Skeletal muscle cell (primary cell): ENCODE measurements at regions not wholly inside any gene's neighbourhood (a gene's known extent, or its start where the extent isn't known, plus 50 kb on each side); places are given as distances from the start of the nearest gene placed in this dataset.

Experiments used
- DNase-seq: peaks from one replicate; pipeline ENCODE4 v3.0.0-alpha.2; 2010; ENCODE audit warnings: low read depth
- H3K4me3 ChIP-seq: 2 replicates; pipeline ENCODE4 v1.5.1; 2011; ENCODE audit warnings: low read depth, mild to moderate bottlenecking, control low read depth, low read length, moderate library complexity

DNA sequence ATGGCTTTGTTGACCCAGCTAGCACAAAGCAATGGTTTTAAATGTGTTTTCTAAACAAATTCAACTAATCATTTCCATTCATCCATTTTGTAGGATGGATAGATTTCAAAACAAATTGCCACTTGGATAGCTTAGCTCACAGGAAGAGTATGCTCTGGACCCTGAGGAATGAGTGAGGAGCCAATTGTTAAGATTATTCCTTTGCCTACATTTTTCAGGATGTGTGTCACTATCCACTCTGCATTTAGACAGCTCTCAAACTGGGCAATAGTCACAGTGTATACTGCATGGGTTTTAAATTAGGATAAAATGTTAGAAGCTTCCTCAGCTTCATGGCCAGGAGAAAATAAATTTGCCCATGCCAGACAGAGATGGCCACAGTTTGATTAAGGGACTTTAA is 605.6 kb upstream of the TEX47 start:
- no peak for DNase-seq
- no peak overlapping the region for H3K4me3 ChIP-seq

DNA sequence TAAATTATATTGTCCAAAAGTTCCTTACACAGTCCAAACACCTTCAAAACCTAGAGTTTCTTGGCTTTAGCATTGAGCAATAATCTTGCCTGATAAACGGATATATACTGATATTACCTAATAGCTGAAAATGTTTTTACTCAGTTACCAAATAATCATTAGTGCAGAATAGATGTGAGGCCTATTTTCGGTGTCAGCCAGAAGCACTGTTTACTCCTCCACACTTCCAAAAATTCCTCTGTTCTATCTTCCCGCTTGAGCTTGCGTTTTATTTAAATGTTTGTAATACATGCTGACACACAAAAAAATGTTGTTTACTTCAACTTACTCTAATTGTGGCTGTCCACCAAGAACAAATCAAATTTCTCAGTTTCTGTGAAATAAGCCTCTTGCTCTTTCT is 606.2 kb upstream of the TEX47 start:
- no peak overlapping the region for H3K4me3 ChIP-seq
- no peak for DNase-seq

DNA sequence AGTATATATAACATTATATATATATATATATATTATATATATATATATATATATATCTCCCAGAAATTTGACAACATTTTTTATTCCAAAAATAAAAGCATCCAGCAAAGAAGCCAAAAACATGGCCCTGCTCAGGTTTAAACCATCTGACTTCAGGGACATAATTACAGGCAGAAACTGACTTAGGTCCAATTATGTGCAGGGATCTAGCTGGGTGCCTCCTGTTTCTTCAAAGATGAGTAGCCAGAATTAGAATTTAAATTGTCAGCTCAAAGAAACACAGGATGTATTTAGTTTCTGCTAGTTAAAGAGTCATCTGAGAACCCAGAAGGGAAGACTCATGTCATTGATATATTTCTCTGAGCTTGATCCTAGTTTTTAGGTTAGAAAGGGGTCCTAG is 656.4 kb upstream of the TEX47 start:
- no peak overlapping the region for H3K4me3 ChIP-seq
- no peak for DNase-seq

DNA sequence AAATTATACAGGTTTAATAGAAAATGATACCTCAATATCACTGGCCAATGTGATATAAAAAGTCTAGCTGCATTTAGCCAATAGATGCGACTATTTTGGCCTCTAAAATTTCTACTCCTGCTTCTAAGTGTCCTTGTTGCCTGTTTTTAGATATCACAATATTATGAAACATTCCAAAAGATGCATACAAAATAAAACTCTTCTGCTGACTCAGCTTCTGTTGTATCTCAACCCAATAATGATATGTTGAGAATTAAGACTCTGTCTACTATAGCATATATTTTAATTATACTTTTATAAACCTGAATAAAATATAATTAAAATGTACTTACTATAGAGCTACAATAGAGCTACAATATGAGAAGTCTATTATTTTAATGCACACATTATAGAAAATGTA is 661.0 kb upstream of the TEX47 start:
- no peak overlapping the region for H3K4me3 ChIP-seq
- DNase-seq, result no peak

DNA sequence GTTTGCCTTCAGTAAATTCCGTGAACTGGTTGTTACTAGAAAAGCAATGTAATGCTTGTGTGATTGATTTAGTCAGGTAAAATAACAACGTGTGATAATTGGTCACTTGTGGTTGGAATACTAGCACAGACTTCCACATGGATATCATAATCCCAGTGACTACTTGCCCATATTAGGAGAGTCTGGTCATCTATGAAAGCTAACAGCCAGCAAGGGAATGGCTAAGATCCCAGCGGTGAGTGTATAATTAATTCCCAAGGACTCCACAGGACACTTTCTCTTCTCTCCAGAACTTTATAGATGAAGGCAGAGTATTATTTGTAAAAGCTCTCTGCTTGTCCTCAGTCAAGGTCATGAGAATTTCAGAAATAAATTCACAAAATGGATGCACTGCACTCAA is 662.6 kb upstream of the TEX47 start:
- no peak overlapping the region for H3K4me3 ChIP-seq
- DNase-seq, result no peak

DNA sequence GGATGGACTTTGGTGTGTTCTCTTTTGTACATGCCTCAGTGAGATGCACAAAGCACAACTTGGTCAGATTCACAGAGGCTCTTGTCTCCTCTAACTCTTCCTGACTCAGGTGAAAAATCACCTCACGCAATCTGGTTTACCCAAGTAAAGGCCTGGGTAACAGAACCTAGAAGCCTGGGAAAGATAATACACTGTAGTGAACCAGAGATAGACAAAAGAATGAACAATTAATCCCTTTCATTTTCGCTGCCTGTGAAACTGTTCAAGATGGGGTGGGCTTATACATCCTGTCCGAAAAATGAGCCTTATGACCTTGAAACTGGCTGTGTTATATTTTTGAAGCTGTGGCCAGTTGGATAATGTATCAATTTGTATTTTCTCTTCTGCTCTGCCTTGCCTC is 678.9 kb upstream of the TEX47 start:
- DNase-seq, result no peak
- H3K4me3 ChIP-seq, result no peak overlapping the region

DNA sequence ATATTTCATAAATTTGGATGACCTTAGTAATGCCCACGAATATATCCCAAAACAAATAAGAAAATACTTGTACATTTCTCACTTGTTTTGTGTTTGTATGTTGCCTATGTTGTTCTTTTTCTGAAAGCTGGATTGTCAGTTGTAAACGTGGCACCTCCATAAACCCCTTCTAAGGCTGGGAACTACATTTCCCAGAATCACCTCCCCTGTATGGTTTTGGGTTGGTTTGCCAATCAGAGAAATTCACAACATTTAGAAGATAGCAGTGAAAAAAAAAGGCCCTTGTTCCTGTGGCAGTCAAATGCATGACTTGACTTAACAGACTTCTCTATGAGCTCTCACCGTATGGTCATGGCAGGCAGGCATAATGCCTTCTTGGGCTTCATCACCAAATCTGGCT is 676.3 kb upstream of the STEAP1 start:
- no peak for DNase-seq
- no peak overlapping the region for H3K4me3 ChIP-seq

DNA sequence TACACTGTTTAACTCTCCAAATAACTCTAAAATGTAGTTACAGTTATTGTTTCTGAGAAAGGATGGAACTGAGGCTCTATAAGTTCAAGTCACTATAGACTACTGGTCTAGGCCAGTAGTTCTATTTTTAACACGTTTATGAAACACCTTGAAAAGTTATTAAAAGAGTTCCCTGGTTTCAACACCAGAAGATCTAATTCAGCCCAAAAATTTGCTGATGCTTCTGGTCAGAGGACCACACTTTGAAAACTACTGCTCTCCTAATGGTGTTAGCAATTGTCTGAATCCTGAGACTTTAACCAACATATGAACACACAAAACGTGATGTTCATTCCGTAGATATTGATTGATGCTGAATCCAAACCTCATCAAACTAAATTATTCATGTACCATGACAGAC is 658.6 kb upstream of the STEAP1 start:
- DNase-seq, result no peak
- H3K4me3 ChIP-seq, result no peak overlapping the region

DNA sequence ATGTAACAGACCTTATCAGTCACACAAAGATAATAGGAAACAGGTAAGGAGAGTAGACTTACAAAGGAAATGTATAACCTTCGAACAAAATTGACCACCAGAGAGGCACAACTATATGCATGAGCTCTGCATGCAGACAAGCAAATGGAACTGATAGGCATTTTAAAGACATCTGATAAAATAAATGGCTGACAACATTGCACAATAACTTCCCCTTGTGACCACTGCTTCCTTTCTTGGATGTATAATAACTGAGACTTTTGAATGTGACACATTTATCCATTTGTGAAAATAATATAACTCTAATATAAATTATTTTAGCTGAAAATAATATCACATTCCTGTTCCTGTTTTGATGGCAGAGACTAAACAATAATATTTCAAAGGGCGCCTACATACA is 654.2 kb upstream of the STEAP1 start:
- DNase-seq, result no peak
- no peak overlapping the region for H3K4me3 ChIP-seq

DNA sequence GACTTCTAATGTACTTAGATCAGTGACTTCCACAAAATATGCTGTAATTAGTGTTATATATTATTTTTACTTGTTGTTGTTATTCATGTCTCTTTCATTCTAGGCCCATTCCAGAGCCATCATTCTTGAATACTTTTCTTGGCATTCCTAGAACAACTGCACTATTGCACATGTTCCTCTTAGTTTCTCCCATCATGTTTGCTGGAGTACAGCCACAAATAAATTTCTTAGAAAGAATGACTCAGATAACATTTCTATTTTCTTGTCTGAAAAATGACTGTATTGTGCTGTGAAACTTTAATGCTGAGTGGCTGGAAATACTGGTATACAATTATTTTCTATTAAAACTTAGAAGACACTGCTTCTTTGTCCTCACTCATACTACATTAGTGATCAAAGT is 651.0 kb upstream of the STEAP1 start:
- H3K4me3 ChIP-seq, result no peak overlapping the region
- DNase-seq, result no peak

DNA sequence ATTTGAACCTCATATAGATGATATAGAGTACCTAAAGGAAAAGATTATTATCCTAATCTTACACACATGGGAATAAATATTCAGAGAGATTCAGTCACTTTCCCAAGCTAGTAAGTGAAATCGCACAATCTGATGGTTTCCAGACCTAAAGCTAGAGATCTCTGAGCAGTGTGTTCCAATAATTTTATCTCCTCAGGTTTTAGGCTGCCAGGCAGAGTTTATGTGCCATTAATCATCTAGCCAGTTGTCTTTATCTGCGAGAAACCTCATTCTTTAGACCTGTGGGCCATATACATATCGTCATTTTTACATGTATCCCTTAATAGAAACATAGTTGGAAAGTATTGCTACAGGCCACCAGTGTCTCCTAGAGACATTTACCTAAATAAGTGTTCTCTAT is 647.2 kb upstream of the STEAP1 start:
- no peak for DNase-seq

DNA sequence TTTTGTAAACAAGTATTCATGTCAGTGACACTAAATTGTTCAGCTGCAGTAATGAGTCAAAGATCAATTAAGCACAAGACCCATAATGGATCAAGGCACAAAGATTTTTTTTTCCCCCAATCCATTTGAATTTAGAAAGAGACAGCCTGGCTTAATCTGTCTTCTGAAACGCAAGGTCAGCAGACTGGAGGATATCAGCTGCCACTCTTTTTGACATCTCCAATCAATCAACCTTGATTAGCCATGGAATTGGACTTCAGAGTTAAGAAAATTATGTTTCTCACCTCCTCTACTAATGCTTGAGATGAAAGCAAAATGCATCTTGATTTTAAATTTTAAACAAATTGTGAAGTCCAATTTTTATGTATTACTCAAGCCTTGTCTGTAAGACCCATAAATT is 642.4 kb upstream of the STEAP1 start:
- no peak overlapping the region for H3K4me3 ChIP-seq
- DNase-seq, result no peak

More for the DNA sequence above, 647.2 kb upstream of the STEAP1 start:
- no peak overlapping the region for H3K4me3 ChIP-seq

DNA sequence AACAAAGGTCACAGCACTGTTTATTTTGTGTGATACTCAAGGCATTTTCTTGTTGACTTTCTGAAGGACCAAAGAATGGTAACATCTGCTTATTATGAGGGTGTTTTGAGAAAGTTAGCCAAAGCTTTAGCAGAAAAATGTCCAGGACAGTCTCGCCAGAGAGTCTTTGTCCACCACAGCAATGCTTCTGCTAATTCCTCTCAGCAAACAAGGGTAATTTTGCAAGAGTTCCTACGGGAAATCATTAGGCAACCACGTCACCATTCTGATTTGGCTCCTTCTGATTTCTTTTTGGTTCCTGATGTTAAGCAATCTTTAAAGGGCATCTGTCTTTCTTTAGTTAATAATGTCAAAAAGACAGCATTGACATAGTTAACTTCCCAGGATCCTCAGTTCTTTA is 639.3 kb upstream of the STEAP1 start:
- DNase-seq, result no peak
- H3K4me3 ChIP-seq, result no peak overlapping the region

DNA sequence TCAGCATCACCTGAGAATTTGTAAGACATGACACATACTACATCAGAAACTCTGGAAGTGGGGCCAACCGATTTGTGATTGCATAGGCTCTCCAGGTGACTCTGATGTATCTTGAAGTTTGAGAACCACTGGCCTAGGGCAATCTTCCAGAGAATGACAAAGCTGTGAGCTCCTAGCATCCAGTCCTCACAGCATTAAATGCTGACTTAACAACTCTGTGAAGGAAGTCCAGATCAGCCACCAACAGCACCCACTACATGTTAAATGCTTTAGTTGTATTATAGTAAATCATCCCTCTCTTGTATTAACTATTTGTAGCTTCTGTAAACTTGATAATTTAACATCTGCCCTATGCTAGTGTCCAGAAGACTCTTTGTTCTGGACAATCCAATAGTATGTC is 636.5 kb upstream of the STEAP1 start:
- no peak overlapping the region for H3K4me3 ChIP-seq
- DNase-seq, result no peak

DNA sequence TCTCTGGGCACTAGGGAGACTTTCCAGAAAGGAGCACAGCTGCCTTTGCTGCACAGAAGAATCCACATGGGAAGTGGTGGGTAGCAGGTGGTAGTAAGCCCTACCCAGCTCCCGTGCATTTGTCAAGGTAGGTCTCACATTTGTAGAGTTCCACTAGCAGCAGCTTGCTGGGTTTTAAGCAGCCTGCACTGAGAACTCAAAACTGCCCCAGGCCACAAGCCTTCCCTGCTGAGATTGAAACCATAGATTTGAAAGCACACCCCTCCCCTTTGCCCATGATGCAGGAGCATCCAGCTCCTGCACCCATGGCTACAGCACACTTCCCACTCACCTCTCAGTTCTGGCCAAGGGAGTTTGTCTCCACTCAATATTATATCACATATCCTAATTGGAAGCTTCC is 604.5 kb upstream of the STEAP1 start:
- H3K4me3 ChIP-seq, result no peak overlapping the region
- DNase-seq, result no peak

DNA sequence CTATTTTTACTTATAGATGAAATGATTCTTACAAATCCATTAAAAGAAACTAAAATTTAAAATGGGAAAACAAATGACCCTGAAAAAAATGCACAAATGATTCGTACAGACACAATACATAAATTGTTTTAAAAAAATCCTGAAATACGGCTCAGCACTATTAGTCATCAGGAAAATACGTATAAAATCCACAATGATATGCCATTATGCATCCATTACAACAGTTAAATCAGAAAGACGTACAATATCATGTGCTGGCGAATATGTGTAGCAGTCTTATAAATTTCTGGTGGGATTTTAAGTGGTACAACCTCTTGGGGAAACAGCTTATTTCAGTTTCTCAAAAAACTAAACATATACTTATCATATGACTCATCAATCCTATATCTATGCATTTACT is 600.1 kb upstream of the STEAP1 start:
- no peak overlapping the region for H3K4me3 ChIP-seq
- DNase-seq, result no peak

DNA sequence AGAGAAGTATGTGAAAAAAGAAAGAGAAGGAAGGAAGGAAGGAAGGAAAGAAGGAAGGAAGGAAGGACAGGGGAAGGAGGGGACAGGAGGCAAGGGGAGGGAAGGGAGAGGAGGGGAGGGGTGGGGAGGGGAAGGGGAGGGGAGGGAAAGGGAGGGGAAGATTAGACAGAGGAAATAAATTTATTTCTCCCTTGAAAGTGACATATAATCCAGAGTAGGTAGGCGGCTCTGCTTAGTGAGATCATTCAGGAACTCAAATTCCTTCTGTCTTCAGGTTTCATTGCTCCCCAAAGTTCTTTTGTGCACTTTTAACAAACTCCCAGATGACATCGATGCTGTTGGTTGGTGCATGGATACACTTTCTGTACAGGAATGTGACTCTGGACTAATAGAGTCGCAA is 594.7 kb upstream of the STEAP1 start:
- DNase-seq, result no peak

DNA sequence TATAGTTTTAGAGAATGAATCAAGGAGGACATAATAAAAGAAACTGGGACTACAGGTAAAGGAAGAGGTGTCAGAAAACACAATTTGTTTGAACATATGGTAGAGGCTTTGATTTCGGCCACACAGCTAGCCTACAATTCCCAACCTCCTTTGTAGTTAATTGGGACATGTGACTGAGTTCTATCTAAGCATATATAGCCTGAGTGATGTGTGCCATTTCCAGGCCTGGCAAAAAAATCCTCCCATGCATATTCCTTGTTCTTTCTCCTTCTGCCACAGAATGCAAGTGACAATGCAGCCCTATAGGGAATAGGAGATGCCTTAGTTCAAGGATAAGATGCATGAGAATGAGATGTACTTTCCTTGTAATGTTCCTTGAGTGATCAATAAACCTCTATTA is 590.7 kb upstream of the STEAP1 start:
- no peak for DNase-seq
- H3K4me3 ChIP-seq, result no peak overlapping the region

More for the DNA sequence above, 594.7 kb upstream of the STEAP1 start:
- H3K4me3 ChIP-seq, result no peak overlapping the region

DNA sequence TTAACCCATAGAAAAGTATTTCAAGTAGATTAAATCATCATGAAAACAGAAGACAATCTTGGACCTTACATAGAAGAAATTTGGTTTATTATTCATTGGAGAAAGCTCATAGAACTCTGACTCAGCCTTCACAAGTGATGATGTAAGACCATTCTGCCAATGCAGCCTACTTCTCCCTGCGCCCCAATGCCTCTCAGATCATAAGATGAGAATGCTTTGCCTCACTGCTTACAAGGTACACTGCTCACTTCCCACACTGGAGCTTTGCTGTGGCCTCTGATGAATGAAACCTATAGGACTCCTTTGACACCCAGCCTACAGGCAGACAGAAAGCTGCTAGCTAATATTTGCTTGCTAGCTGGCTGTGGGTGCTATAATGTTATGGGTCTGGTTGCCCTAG is 569.4 kb upstream of the STEAP1 start:
- no peak for DNase-seq

DNA sequence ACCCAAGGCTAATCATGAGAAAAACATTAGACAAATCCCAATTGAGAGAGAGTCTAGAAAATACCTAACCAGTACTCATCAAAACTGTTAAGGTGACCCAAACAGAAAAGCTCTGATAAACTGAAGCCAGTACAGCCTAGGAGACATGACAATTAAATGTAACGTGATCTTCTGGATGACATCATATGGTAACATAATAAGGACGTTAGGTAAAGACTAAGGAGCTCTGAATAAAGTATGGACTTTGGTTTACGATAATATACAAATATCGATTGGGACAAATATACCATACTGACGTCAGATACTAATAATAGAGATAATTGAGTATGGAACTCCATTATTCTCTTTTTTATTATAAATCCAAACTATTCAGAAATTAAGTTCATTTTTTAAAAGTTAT is 561.1 kb upstream of the STEAP1 start:
- no peak overlapping the region for H3K4me3 ChIP-seq
- no peak for DNase-seq

More for the DNA sequence above, 569.4 kb upstream of the STEAP1 start:
- no peak overlapping the region for H3K4me3 ChIP-seq

DNA sequence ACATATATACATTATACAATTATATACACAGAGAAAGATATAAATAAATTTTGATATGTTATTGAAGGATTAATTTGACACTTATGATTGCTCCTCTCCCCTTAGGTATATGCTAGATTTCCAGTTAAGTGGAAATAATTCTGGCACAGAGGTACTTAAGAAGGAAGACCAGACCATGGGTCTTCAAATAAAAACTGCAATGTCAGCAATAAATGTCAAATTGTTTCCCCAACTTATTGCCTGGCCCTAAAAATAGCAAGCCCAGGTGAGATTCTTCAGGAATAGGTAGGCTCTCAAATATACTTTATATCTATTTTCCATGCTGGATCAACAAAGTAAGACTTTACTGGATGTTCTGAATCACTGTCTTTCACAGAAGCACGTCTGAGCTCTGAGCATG is 551.3 kb upstream of the STEAP1 start:
- H3K4me3 ChIP-seq, result no peak overlapping the region
- no peak for DNase-seq

DNA sequence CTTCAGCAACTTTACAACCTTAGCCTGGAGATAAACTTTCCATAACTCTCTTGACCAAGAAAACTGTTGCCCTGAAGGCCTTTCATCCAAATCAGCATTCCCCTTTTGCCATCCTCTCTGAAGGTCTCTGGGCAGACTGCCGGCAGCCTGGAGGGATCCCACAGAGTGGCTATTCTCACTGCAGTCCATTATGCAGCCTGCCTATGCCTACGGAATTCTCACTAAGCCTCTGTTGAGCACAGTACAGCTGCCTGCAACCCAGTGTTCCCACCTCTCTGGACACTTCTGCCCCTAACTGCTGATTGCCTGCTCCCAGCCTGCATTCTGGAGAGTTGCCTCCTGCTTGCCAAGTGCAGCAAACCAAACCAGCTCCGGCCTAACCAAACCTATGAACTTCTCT is 548.9 kb upstream of the STEAP1 start:
- H3K4me3 ChIP-seq, result no peak overlapping the region

DNA sequence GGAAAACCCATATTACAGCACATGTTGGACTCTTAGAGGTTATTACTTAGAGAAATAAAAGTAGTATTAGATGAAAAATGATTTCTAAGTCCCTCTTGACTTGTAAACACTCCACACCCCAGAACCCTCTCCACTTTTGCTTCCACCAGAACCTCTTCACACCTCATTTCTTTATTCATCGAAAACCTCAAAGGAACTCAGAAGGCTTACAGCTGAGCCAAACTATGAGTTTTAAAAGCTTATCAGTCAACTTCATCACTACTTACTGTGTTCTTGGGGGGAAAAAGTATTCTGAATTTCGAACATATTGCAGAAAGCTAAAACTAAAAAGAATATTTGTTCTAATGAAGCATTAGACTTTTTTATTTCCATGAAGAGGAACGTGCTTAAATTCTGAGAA is 547.8 kb upstream of the STEAP1 start:
- no peak for DNase-seq
- H3K4me3 ChIP-seq, result no peak overlapping the region

More for the DNA sequence above, 548.9 kb upstream of the STEAP1 start:
- DNase-seq, result no peak
